Mesenchymal stem cell (in vitro differentiated cells and primary cell): ENCODE measurements at regions not wholly inside any gene's neighbourhood (a gene's known extent, or its start where the extent isn't known, plus 50 kb on each side); places are given as distances from the start of the nearest gene placed in this dataset.

Experiments
- DNase-seq: peaks from one replicate; pipeline ENCODE4 v3.0.0-alpha.2; 2013
- H2AFZ ChIP-seq: one replicate; pipeline ENCODE4 v1.6.1; 2013; ENCODE audit warnings: low read depth, mild to moderate bottlenecking, control low read depth, inconsistent platforms, low read length, moderate library complexity
- H2AK5ac ChIP-seq: 2 replicates; pipeline ENCODE4 v1.6.1; 2013; ENCODE audit warnings: low read length, moderate library complexity, mild to moderate bottlenecking, inconsistent platforms; ENCODE audit not compliant: severe bottlenecking
- H2BK120ac ChIP-seq: one replicate; pipeline ENCODE4 v1.6.1; 2013; ENCODE audit warnings: low read depth, mild to moderate bottlenecking, inconsistent platforms, low read length, moderate library complexity
- H2BK12ac ChIP-seq, 2 experiments: one replicate each; pipeline ENCODE4 v1.6.1; 2013; ENCODE audit warnings: inconsistent platforms in 2 of 2, low read length in 2 of 2, mild to moderate bottlenecking in 2 of 2, moderate library complexity in 2 of 2, control low read depth in 1 of 2
- H2BK15ac ChIP-seq: one replicate; pipeline ENCODE4 v1.6.1; 2013; ENCODE audit warnings: mild to moderate bottlenecking, low read depth, inconsistent platforms; ENCODE audit not compliant: poor library complexity, severe bottlenecking
- H2BK5ac ChIP-seq: 2 replicates; pipeline ENCODE4 v1.6.1; 2013; ENCODE audit warnings: low read depth, mild to moderate bottlenecking, low read length, control low read depth, inconsistent platforms; ENCODE audit not compliant: poor library complexity, severe bottlenecking
- H3K14ac ChIP-seq, 2 experiments: one replicate each; pipeline ENCODE4 v1.6.1; 2013; ENCODE audit warnings: inconsistent platforms in 2 of 2, low read length in 2 of 2, control low read depth in 1 of 2, mild to moderate bottlenecking in 1 of 2, moderate library complexity in 1 of 2
- H3K18ac ChIP-seq, 2 experiments: one replicate each; pipeline ENCODE4 v1.6.1; 2013; ENCODE audit warnings: inconsistent platforms in 2 of 2, low read length in 2 of 2, control low read depth in 1 of 2, low read depth in 1 of 2, mild to moderate bottlenecking in 1 of 2
- H3K23ac ChIP-seq, 2 experiments: one replicate each; pipeline ENCODE4 v1.6.1; 2013; ENCODE audit warnings: inconsistent platforms in 2 of 2, low read length in 2 of 2, mild to moderate bottlenecking in 2 of 2, moderate library complexity in 2 of 2, control low read depth in 1 of 2
- H3K27ac ChIP-seq: 2 replicates; pipeline ENCODE4 v1.5.1; 2013; ENCODE audit warnings: mild to moderate bottlenecking, moderate library complexity, low read length, control low read depth, inconsistent platforms; ENCODE audit not compliant: poor library complexity, severe bottlenecking
- H3K27me3 ChIP-seq, 2 experiments: 2 replicates each; pipeline versions ENCODE4 v1.6.1 to v1.7.0; 2013; ENCODE audit warnings: low read length in 2 of 2, mild to moderate bottlenecking in 2 of 2, moderate library complexity in 2 of 2, control low read depth in 1 of 2, inconsistent platforms in 1 of 2; ENCODE audit not compliant: control insufficient read depth in 1 of 2, insufficient read depth in 1 of 2
- H3K36me3 ChIP-seq, 2 experiments: 2 replicates each; pipeline versions ENCODE4 v1.6.1 to v1.7.0; 2013; ENCODE audit warnings: low read length in 2 of 2, control low read depth in 1 of 2, inconsistent platforms in 1 of 2, low read depth in 1 of 2, mild to moderate bottlenecking in 1 of 2; ENCODE audit not compliant: insufficient read depth in 2 of 2, control insufficient read depth in 1 of 2
- H3K4ac ChIP-seq, 2 experiments: one replicate each; pipeline ENCODE4 v1.6.1; 2013; ENCODE audit warnings: inconsistent platforms in 2 of 2, low read length in 2 of 2, mild to moderate bottlenecking in 2 of 2, moderate library complexity in 2 of 2, control low read depth in 1 of 2, low read depth in 1 of 2
- H3K4me1 ChIP-seq: 2 replicates; pipeline ENCODE4 v1.6.1; 2013; ENCODE audit warnings: low read depth, low read length, control low read depth; ENCODE audit not compliant: control insufficient read depth, insufficient read depth
- H3K4me2 ChIP-seq: 2 replicates; pipeline ENCODE4 v1.6.1; 2013; ENCODE audit warnings: low read length, mild to moderate bottlenecking, inconsistent platforms; ENCODE audit not compliant: poor library complexity, severe bottlenecking
- H3K4me3 ChIP-seq, 2 experiments: 2 replicates each; pipeline versions ENCODE4 v1.5.1 to v1.7.0; 2013; ENCODE audit warnings: low read length in 2 of 2, mild to moderate bottlenecking in 2 of 2, control low read depth in 1 of 2, low read depth in 1 of 2; ENCODE audit not compliant: insufficient read depth in 1 of 2
- H3K79me1 ChIP-seq: replicated peaks from 2 replicates; pipeline ENCODE4 v1.6.1; 2013; ENCODE audit warnings: mild to moderate bottlenecking, control low read depth, low read length, inconsistent platforms; ENCODE audit not compliant: poor library complexity, severe bottlenecking
- H3K9ac ChIP-seq: 2 replicates; pipeline ENCODE4 v1.7.0; 2013; ENCODE audit warnings: mild to moderate bottlenecking, low read length, moderate library complexity
- H3K9me3 ChIP-seq: 2 replicates; pipeline ENCODE4 v1.7.0; 2013; ENCODE audit warnings: mild to moderate bottlenecking, low read length; ENCODE audit not compliant: control insufficient read depth
- H4K8ac ChIP-seq: one replicate; pipeline ENCODE4 v1.6.1; 2013; ENCODE audit warnings: inconsistent platforms, mild to moderate bottlenecking, low read length, moderate library complexity
- H4K91ac ChIP-seq: one replicate; pipeline ENCODE4 v1.6.1; 2013; ENCODE audit warnings: mild to moderate bottlenecking, low read length, inconsistent platforms
- WGBS: methylation state at CpG from one replicate; pipeline ENCODE4 v1.1.7; 2013; ENCODE audit warnings: mixed read lengths; 5-methylcytosine and 5-hydroxymethylcytosine counted together

DNA sequence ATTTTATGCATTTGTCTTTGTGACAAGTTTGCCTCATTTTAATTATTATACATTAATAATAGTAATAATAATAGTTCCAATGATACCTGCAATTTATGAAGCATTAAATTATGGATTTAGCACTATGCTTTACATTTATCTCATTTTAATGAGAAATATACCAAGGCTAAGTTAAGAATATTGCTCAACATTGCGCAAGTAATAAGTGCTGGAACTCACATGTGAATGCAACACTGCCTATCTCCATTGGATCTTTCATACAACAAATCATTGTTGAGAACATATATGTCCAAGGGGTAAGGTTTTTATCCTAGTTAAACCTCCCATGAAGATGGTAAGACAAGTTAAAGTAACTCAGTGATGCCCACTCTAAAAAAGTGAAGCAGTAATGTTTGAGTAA, 703.7 kb upstream of the SOX9 start:
- no peak overlapping the region for H2BK12ac ChIP-seq
- no peak overlapping the region for H4K8ac ChIP-seq
- peaks cover 2% of the 10 kb centered on the region for H3K4me1 ChIP-seq
- H3K9ac ChIP-seq, result no peak overlapping the region
- H2AK5ac ChIP-seq, result no peak overlapping the region
- H3K14ac ChIP-seq, result no peak overlapping the region
- H3K79me1 ChIP-seq, result no peaks in the 10 kb centered on the region
- no peak overlapping the region for H3K4ac ChIP-seq
- H4K91ac ChIP-seq, result no peak overlapping the region
- no peak overlapping the region for H3K4me2 ChIP-seq
- WGBS, result 100% methylated on average over 1 of the region's 1 CpG
- no peak overlapping the region for H2AFZ ChIP-seq
- H2BK120ac ChIP-seq, result no peak overlapping the region
- no peaks in the 10 kb centered on the region for H3K9me3 ChIP-seq
- no peaks in the 10 kb centered on the region for H3K36me3 ChIP-seq
- no peak overlapping the region for H3K27ac ChIP-seq
- no peak overlapping the region for H2BK5ac ChIP-seq
- H3K23ac ChIP-seq, result no peak overlapping the region
- no peaks in the 10 kb centered on the region for H3K27me3 ChIP-seq
- H3K4me3 ChIP-seq, result no peak overlapping the region
- no peak overlapping the region for H3K18ac ChIP-seq
- DNase-seq, result no peak
- no peak overlapping the region for H2BK15ac ChIP-seq

DNA sequence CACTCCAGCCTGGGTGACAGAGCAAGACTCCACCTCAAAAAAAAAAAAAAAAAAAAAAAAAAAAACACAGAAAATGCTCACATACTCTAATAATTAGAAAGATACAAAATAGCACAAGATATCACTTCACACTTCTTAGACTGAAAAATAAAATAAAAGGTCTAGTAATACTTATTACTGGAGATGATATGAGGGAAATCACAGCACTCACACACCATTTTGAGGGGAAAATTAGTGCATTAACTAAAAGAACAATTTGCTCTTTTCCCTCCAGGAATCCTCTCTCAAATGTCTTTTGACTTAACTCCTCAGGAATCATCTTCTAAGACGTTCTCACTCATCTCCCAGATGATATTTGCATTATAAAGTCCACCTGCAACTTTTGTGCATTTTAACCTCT, 697.9 kb upstream of the SOX9 start:
- Histone ChIP-seq H2BK12ac (no peak overlapping the region), H2AK5ac (no peak overlapping the region), H3K4me1 (peaks cover 2% of the 10 kb centered on the region), H2BK15ac (no peak overlapping the region), H3K14ac (no peak overlapping the region), H3K4me3 (no peak overlapping the region), H3K9me3 (no peaks in the 10 kb centered on the region), H3K36me3 (no peaks in the 10 kb centered on the region), H3K4ac (no peak overlapping the region), H4K91ac (no peak overlapping the region), H4K8ac (no peak overlapping the region), H3K23ac (no peak overlapping the region), H2BK5ac (no peak overlapping the region), H3K18ac (no peak overlapping the region), H3K79me1 (no peaks in the 10 kb centered on the region), H3K27me3 (no peaks in the 10 kb centered on the region), H3K4me2 (no peak overlapping the region), H2BK120ac (no peak overlapping the region), H3K9ac (no peak overlapping the region), H2AFZ (no peak overlapping the region), H3K27ac (no peak overlapping the region)
- no peak for DNase-seq
- WGBS, result 68% methylated on average over 1 of the region's 1 CpG

DNA sequence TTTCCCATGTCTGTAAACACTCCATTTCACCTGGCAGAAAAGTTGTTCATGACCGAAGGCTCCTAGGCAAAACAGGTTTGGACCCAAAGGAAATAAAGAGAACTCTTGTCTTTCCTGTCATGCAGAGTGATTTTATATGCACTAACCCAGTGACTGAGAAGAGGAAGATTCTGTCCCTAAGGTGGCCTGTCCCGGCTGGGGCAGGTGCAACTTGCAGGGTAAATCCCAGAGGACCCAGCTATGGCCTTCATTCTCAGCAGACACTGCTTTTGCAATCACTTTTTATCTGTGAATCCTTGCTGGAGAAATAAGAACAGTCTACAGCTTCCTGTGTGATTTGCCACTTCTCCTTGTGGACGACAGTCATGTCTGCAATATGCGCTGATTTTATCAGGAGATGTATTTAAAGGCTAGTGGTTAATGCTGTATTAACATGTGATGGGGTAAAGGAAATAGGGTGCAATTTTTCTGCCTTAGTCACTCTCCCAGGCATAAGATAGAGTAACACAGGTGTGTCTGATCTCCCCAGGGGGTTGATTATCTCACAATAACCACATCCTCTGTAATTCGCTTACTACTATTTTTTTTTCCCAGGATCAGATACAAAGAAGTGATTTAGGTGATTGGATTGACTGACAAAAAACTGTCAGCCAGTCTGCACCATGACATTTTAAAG, 696.8 kb upstream of the SOX9 start:
- Histone ChIP-seq H3K9ac (no peak overlapping the region), H3K27ac (no peak overlapping the region), H4K91ac (no peak overlapping the region), H2BK12ac (no peak overlapping the region), H3K4me3 (no peak overlapping the region), H3K27me3 (no peaks in the 10 kb centered on the region), H3K14ac (no peak overlapping the region), H3K18ac (no peak overlapping the region), H3K4me1 (peaks cover 2% of the 10 kb centered on the region), H3K9me3 (no peaks in the 10 kb centered on the region), H2AFZ (no peak overlapping the region), H3K23ac (no peak overlapping the region), H2BK15ac (no peak overlapping the region), H4K8ac (no peak overlapping the region), H3K4me2 (no peak overlapping the region), H3K4ac (no peak overlapping the region), H2AK5ac (no peak overlapping the region), H3K79me1 (no peaks in the 10 kb centered on the region), H2BK120ac (no peak overlapping the region), H3K36me3 (no peaks in the 10 kb centered on the region), H2BK5ac (no peak overlapping the region)
- peak; percentile 49 for DNase-seq
- WGBS, result 46% methylated on average over 5 of the region's 5 CpGs

DNA sequence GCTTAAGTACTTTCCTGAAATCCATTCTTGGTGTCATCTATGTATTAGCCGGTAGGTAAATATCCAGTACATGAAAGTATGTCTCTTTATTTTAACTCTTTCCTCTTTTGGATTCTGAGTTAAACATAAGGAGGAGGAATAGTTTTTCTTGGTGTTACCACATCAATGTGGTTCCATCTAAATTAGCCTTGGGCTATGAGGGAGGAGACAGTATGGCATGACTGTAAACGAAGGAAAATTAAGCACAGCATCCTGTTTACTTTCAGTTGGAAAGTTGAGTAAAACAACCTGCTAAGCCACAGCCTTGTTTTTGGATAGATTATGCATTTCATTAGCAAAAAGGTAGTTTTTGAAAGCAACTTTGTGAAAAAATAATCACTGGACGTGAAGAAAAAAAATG, 693.0 kb upstream of the SOX9 start:
- Histone ChIP-seq H3K9ac (no peak overlapping the region), H2AK5ac (no peak overlapping the region), H3K4ac (no peak overlapping the region), H2BK15ac (no peak overlapping the region), H2AFZ (no peak overlapping the region), H3K14ac (no peak overlapping the region), H3K79me1 (no peaks in the 10 kb centered on the region), H3K18ac (no peak overlapping the region), H3K4me3 (no peak overlapping the region), H3K9me3 (no peaks in the 10 kb centered on the region), H2BK12ac (no peak overlapping the region), H4K91ac (no peak overlapping the region), H2BK120ac (no peak overlapping the region), H2BK5ac (no peak overlapping the region), H3K4me1 (peaks cover 2% of the 10 kb centered on the region), H3K27me3 (no peaks in the 10 kb centered on the region), H3K36me3 (no peaks in the 10 kb centered on the region), H3K27ac (no peak overlapping the region), H3K4me2 (no peak overlapping the region), H4K8ac (no peak overlapping the region), H3K23ac (no peak overlapping the region)
- WGBS, result 65% methylated on average over 2 of the region's 3 CpGs
- peak; percentile 53 for DNase-seq
